Peyer's patch (tissue), 4 donors: ENCODE measurements at regions not wholly inside any gene's neighbourhood (a gene's known extent, or its start where the extent isn't known, plus 50 kb on each side); places are given as distances from the start of the nearest gene placed in this dataset.

ENCODE experiments used
- DNase-seq, 3 donors: peaks; one replicate each; pipeline ENCODE4 v3.0.0-alpha.2; 2017 to 2019
- H3K27ac ChIP-seq, 4 donors: fragments of 200-600 bp; sonication (generic); one replicate each; pipeline ENCODE4 v1.5.1; 2016 to 2019
- H3K27me3 ChIP-seq, 2 donors: fragments of 200-600 bp; sonication (generic); one replicate each; pipeline ENCODE4 v1.5.1; 2019
- H3K36me3 ChIP-seq, 3 donors: fragments of 200-600 bp; sonication (generic); one replicate each; pipeline ENCODE4 v1.5.1; 2016 to 2019
- H3K4me1 ChIP-seq, 4 donors: fragments of 200-600 bp; sonication (generic); one replicate each; pipeline ENCODE4 v1.5.1; 2016 to 2019
- H3K4me3 ChIP-seq, 4 donors: fragments of 200-600 bp; sonication (generic); 1 replicate in 3 of 4; 2 replicates in 1 of 4; pipeline ENCODE4 v1.5.1; 2016 to 2019; ENCODE audit warnings: mild to moderate bottlenecking in 1 of 4
- H3K9me3 ChIP-seq, 4 donors: fragments of 200-600 bp; sonication (generic); one replicate each; pipeline ENCODE4 v1.5.1; 2016 to 2019; ENCODE audit warnings: mild to moderate bottlenecking in 1 of 4
- CTCF ChIP-seq, 6 experiments: fragments of 450-650 bp in 4 of 6; fragments of 200-600 bp in 2 of 6; sonication (generic) in 1 of 6; IDR thresholded peaks; one replicate each; pipeline ENCODE4 v1.5.1; 2017 to 2019; ENCODE audit warnings: antibody characterized with exemption in 6 of 6, mild to moderate bottlenecking in 3 of 6, moderate library complexity in 1 of 6
- POLR2A ChIP-seq, 2 donors: fragments of 450-650 bp; IDR thresholded peaks; one replicate each; pipeline ENCODE4 v1.5.1; 2017; ENCODE audit warnings: antibody characterized with exemption in 2 of 2, mild to moderate bottlenecking in 2 of 2, moderate library complexity in 2 of 2

GRCh38 chrX:11881485-11882170, 123.6 kb downstream of the MSL3 start:
- Histone ChIP-seq H3K27ac (peak overlapping the region in 1 of 4 donors; percentile 50), H3K9me3 (no peaks in the 10 kb centered on the region), H3K4me1 (no peaks in the 10 kb centered on the region), H3K27me3 (no peaks in the 10 kb centered on the region), H3K36me3 (no peaks in the 10 kb centered on the region), H3K4me3 (no peak overlapping the region)
- TF ChIP-seq CTCF (IDR thresholded peaks at IDR 0.05), result no peak
- no peak for DNase-seq

GRCh38 chrX:11886745-11887144, 128.7 kb downstream of the MSL3 start:
- peaks cover 0 to 8% (median 0%) of the 10 kb centered on the region in 4 donors for H3K4me1 ChIP-seq
- TF ChIP-seq POLR2A (IDR thresholded peaks at IDR 0.05) (no peak), CTCF (IDR thresholded peaks at IDR 0.05) (no peak)
- H3K4me3 ChIP-seq, result no peak overlapping the region
- no peaks in the 10 kb centered on the region for H3K36me3 ChIP-seq
- DNase-seq, result no peak
- H3K9me3 ChIP-seq, result no peaks in the 10 kb centered on the region
- no peak overlapping the region for H3K27ac ChIP-seq
- no peaks in the 10 kb centered on the region for H3K27me3 ChIP-seq

- TF ChIP-seq POLR2A (IDR thresholded peaks at IDR 0.05) (no peak), CTCF (IDR thresholded peaks at IDR 0.05) (no peak)
- no peaks in the 10 kb centered on the region for H3K9me3 ChIP-seq
- no peak overlapping the region for H3K27ac ChIP-seq
- no peak for DNase-seq
- H3K4me3 ChIP-seq, result no peak overlapping the region
- no peaks in the 10 kb centered on the region for H3K27me3 ChIP-seq
- no peaks in the 10 kb centered on the region for H3K36me3 ChIP-seq
- H3K4me1 ChIP-seq, result peaks cover 0 to 8% (median 0%) of the 10 kb centered on the region in 4 donors
Observed at GRCh38 chrX:11887175-11887574, 129.1 kb downstream of the MSL3 start.

DNA sequence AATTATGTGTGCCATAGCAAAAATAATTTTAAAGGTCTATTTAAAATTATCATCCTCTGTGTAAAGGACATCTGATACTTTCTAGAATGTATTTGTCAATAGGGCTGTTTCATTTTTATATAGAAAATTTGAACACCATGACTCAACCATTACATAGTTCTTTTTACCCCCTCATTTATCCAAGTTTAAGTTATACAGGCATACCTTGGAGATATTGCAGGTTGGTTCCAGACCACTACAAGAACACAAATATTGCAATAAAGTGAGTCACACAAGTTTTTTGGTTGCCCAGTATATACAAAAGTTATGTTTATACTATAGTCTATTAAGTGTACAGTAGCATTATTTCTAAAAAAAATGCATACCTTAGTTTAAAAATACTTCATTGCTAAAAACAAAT, 130.4 kb downstream of the MSL3 start:
- Histone ChIP-seq H3K27ac (no peak overlapping the region), H3K4me3 (no peak overlapping the region), H3K9me3 (no peaks in the 10 kb centered on the region), H3K4me1 (peaks cover 0 to 8% (median 0%) of the 10 kb centered on the region in 4 donors), H3K36me3 (no peaks in the 10 kb centered on the region), H3K27me3 (no peaks in the 10 kb centered on the region)
- no peak for TF ChIP-seq CTCF (IDR thresholded peaks at IDR 0.05)
- no peak for TF ChIP-seq POLR2A (IDR thresholded peaks at IDR 0.05)
- DNase-seq, result no peak

DNA sequence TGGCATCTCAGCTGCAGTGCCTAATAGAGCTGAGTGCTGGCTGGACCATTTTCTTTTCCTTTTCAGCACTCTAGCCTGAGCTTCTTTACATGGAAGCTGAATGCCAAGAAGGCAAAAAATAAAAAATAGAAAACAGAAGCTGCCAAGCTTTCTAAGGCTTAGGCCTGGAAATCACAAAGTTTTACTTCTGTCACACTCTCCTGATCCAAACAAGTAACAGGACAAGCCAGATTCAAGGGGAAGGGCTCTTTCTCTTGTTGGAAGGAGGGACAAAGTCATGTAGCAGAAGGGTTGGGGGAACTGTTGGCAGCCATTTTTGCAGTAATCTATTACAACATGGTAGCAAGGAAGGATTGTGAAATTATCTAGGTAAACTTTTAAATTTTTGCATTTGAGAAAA, 131.8 kb downstream of the MSL3 start:
- no peak overlapping the region for H3K4me3 ChIP-seq
- peaks cover 0 to 8% (median 0%) of the 10 kb centered on the region in 4 donors for H3K4me1 ChIP-seq
- H3K36me3 ChIP-seq, result no peaks in the 10 kb centered on the region
- no peak for TF ChIP-seq CTCF (IDR thresholded peaks at IDR 0.05)
- no peak for TF ChIP-seq POLR2A (IDR thresholded peaks at IDR 0.05)
- H3K27me3 ChIP-seq, result no peaks in the 10 kb centered on the region
- no peak overlapping the region for H3K27ac ChIP-seq
- no peak for DNase-seq
- H3K9me3 ChIP-seq, result no peaks in the 10 kb centered on the region
